CD4-positive, CD25-positive, alpha-beta regulatory T cell (primary cell): ENCODE measurements at regions not wholly inside any gene's neighbourhood (a gene's known extent, or its start where the extent isn't known, plus 50 kb on each side); places are given as distances from the start of the nearest gene placed in this dataset.

Experiments used
- ATAC-seq, 2 donors: fragments of 150-1000 bp; cut with Tn5 transposase; one replicate each; pipeline ENCODE4 v1.10.0; 2021; ENCODE audit warnings: low read depth in 2 of 2, moderate number of reproducible peaks in 2 of 2, moderate library complexity in 1 of 2
- DNase-seq, 3 donors: peaks; one replicate each; pipeline versions ENCODE4 v3.0.0 to v3.0.0-alpha.2; 2012 to 2022; ENCODE audit warnings: mixed read lengths in 1 of 3
- H3K27ac ChIP-seq: one replicate; pipeline ENCODE4 v1.7.0; 2013; ENCODE audit warnings: mild to moderate bottlenecking, low read length; ENCODE audit not compliant: insufficient read depth, poor library complexity, severe bottlenecking
- H3K27me3 ChIP-seq: one replicate; pipeline ENCODE4 v1.7.0; 2013; ENCODE audit warnings: low read length; ENCODE audit not compliant: control insufficient read depth, insufficient read depth
- H3K36me3 ChIP-seq: one replicate; pipeline ENCODE4 v1.7.0; 2013; ENCODE audit warnings: mild to moderate bottlenecking, low read length, moderate library complexity; ENCODE audit not compliant: control insufficient read depth, insufficient read depth
- H3K4me1 ChIP-seq: 2 replicates; pipeline ENCODE4 v1.7.0; 2013; ENCODE audit warnings: mild to moderate bottlenecking, low read length; ENCODE audit not compliant: insufficient read depth, control insufficient read depth, poor library complexity, severe bottlenecking
- H3K4me3 ChIP-seq: one replicate; pipeline ENCODE4 v1.7.0; 2013; ENCODE audit warnings: low read depth, mild to moderate bottlenecking, low read length, moderate library complexity
- H3K9me3 ChIP-seq, 2 experiments: 1 replicate in 1 of 2; 2 replicates in 1 of 2; pipeline ENCODE4 v1.7.0; 2013; ENCODE audit warnings: low read length in 2 of 2, mild to moderate bottlenecking in 1 of 2, moderate library complexity in 1 of 2; ENCODE audit not compliant: control insufficient read depth in 2 of 2
- H3K27ac Mint-ChIP-seq, 3 donors: one replicate each; pipeline ENCODE4 v1.8.0; 2020 to 2022; ENCODE audit warnings: mild to moderate bottlenecking in 3 of 3, mixed read lengths in 3 of 3, moderate library complexity in 2 of 3
- H3K27me3 Mint-ChIP-seq: one replicate; pipeline ENCODE4 v1.8.0; 2022; ENCODE audit warnings: mild to moderate bottlenecking, mixed read lengths
- H3K36me3 Mint-ChIP-seq: one replicate; pipeline ENCODE4 v1.8.0; 2020; ENCODE audit warnings: mixed read lengths
- H3K4me1 Mint-ChIP-seq, 4 donors: one replicate each; pipeline ENCODE4 v1.8.0; 2020 to 2022; ENCODE audit warnings: mixed read lengths in 4 of 4, mild to moderate bottlenecking in 1 of 4
- H3K4me3 Mint-ChIP-seq, 4 donors: one replicate each; pipeline ENCODE4 v1.8.0; 2020 to 2022; ENCODE audit warnings: mild to moderate bottlenecking in 4 of 4, mixed read lengths in 4 of 4, moderate library complexity in 3 of 4
- H3K9me3 Mint-ChIP-seq, 7 donors: one replicate each; pipeline ENCODE4 v1.8.0; 2020 to 2022; ENCODE audit warnings: mixed read lengths in 7 of 7, mild to moderate bottlenecking in 3 of 7, moderate library complexity in 2 of 7

DNA sequence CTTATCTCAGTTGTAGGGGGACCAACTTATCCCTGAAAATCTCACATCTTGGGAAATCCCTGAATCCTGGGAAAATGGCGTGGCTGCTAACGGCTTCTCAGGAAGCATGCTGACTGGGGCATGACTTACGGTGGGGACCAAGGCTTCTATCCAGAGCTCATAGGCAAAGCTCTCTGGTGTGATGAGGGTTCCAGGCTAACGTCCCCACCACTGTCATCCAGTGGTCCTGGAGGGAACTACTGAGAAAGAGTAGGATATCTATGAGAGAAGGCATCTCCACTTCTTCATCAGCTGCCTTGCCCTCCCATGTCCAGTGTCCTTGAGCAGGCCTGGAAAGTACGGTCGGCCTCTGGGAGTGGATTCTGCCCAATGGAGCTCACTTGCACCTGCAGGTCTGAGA is 210.4 kb upstream of the B3GAT1 start:
- no peaks in the 10 kb centered on the region for H3K9me3 ChIP-seq
- no peaks in the 10 kb centered on the region for H3K36me3 ChIP-seq
- H3K4me1 ChIP-seq: no peaks in the 10 kb centered on the region
- Mint-ChIP-seq H3K4me1 (no peaks in the 10 kb centered on the region), H3K27me3 (peaks cover 11% of the 10 kb centered on the region), H3K36me3 (no peaks in the 10 kb centered on the region), H3K9me3 (no peaks in the 10 kb centered on the region), H3K27ac (no peak overlapping the region), H3K4me3 (no peak overlapping the region)
- DNase-seq (no peak), ATAC-seq (no peak)
- H3K27ac ChIP-seq: no peak overlapping the region
- no peak overlapping the region for H3K4me3 ChIP-seq
- no peaks in the 10 kb centered on the region for H3K27me3 ChIP-seq

DNA sequence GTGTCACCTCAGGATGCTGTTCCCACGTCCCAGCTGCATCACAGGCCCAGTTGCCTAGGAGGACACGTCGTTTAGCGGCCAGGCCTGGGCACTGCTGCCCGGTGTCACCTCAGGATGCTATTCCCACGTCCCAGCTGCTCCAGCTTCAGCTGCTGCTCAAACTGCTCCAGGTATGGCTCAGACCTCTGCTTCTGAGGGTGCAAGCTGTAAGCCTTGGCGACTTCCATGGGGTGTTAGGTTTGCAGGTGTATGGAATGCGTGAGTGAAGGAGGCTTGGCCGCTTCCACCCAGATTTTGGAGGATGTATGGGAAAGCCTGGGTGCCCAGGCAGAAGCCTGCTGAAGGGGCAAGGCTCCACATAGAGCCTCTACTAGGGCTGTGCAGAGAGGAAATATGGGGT is 205.3 kb upstream of the B3GAT1 start:
- DNase-seq (no peak), ATAC-seq (no peak)
- H3K4me1 Mint-ChIP-seq: no peaks in the 10 kb centered on the region
- no peaks in the 10 kb centered on the region for H3K36me3 ChIP-seq
- no peak overlapping the region for H3K27ac Mint-ChIP-seq
- H3K27ac ChIP-seq: no peak overlapping the region
- H3K4me1 ChIP-seq: no peaks in the 10 kb centered on the region
- H3K4me3 Mint-ChIP-seq: no peak overlapping the region
- no peak overlapping the region for H3K4me3 ChIP-seq
- H3K27me3 ChIP-seq: no peaks in the 10 kb centered on the region
- H3K9me3 Mint-ChIP-seq: peaks cover 0 to 1% (median 0%) of the 10 kb centered on the region in 7 donors
- peaks cover 5% of the 10 kb centered on the region for H3K27me3 Mint-ChIP-seq
- H3K36me3 Mint-ChIP-seq: no peaks in the 10 kb centered on the region
- H3K9me3 ChIP-seq: no peaks in the 10 kb centered on the region

DNA sequence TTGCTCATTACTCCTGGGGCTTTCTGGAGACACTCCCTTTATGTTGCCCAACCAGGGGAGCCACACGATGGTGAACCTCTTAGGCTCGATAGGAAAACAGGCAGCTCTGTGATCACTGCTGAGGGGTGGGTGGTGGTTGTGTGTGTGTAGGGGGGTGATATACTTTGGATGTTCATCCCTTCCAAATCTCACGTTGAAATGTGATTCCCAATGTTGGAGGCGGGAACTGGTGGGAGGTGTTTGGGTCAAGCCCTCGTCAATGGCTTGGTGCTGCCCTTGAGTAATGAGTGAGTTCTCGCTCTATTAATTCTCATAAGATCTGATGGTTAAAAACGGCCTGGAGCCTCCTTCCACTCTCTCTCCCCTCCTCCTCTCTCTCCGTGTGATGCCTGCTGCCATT is 204.0 kb upstream of the B3GAT1 start:
- Mint-ChIP-seq H3K4me1 (no peaks in the 10 kb centered on the region), H3K36me3 (no peaks in the 10 kb centered on the region), H3K27ac (no peak overlapping the region), H3K27me3 (peaks cover 5% of the 10 kb centered on the region), H3K9me3 (peaks cover 0 to 1% (median 0%) of the 10 kb centered on the region in 7 donors), H3K4me3 (no peak overlapping the region)
- no peaks in the 10 kb centered on the region for H3K9me3 ChIP-seq
- no peaks in the 10 kb centered on the region for H3K27me3 ChIP-seq
- no peak overlapping the region for H3K27ac ChIP-seq
- H3K4me3 ChIP-seq: no peak overlapping the region
- no peak for ATAC-seq
- no peaks in the 10 kb centered on the region for H3K36me3 ChIP-seq
- DNase-seq: no peak
- no peaks in the 10 kb centered on the region for H3K4me1 ChIP-seq

DNA sequence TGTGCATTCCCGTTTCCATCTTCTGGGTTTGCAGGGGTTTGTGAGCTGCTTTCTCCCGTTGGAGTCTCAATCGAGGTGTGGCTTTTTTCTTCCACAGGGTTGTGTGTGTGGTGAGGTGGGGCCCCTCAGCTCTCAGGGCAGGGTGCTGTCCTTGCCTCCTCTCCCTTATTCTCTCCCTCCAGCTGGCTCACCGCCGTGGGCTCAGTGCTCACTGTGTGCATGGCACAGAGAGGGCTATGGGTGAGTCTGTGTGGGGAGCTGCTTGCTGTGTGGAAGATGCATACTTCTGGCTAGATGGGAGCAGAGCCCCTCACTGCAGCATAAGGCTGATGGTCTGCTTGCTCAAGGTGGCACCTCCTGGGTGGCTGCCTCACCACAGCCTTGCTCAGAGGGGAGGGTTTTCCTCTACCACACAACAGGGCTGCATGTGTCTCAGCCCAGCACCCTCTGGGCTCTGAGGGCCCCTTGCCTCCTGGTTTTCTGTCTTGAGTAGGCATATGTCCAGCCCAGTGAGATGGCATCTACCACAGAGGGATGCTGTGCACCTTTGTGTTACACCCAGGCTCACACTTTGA is 203.1 kb upstream of the B3GAT1 start:
- H3K9me3 ChIP-seq: no peaks in the 10 kb centered on the region
- Mint-ChIP-seq H3K4me3 (no peak overlapping the region), H3K9me3 (peaks cover 0 to 1% (median 0%) of the 10 kb centered on the region in 7 donors), H3K27ac (no peak overlapping the region), H3K4me1 (no peaks in the 10 kb centered on the region), H3K36me3 (no peaks in the 10 kb centered on the region), H3K27me3 (peaks cover 5% of the 10 kb centered on the region)
- DNase-seq (no peak), ATAC-seq (no peak)
- no peaks in the 10 kb centered on the region for H3K27me3 ChIP-seq
- no peaks in the 10 kb centered on the region for H3K4me1 ChIP-seq
- no peaks in the 10 kb centered on the region for H3K36me3 ChIP-seq
- no peak overlapping the region for H3K27ac ChIP-seq
- H3K4me3 ChIP-seq: no peak overlapping the region

DNA sequence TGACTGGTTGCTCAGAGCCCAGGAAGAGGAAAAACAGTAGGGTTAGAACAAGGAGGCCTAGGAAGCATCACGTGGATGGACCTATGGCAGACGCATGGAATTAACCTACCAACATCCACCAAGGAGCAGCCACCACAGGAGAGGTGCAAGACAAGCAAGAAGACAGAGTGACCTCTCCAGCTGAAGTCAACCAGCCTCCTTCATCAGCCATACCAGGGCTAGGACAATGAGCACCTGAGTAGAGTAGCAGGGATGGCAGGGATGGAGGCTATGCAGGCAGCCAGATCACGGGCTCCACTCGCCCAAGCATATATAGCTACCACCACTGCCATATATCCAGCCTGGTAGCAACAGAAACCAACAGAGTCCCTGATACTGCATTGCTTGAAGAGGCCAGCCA is 202.1 kb upstream of the B3GAT1 start:
- no peaks in the 10 kb centered on the region for H3K9me3 ChIP-seq
- H3K4me1 ChIP-seq: no peaks in the 10 kb centered on the region
- Mint-ChIP-seq H3K4me3 (no peak overlapping the region), H3K36me3 (no peaks in the 10 kb centered on the region), H3K9me3 (peaks cover 0 to 1% (median 0%) of the 10 kb centered on the region in 7 donors), H3K4me1 (no peaks in the 10 kb centered on the region), H3K27me3 (no peaks in the 10 kb centered on the region), H3K27ac (no peak overlapping the region)
- no peak for DNase-seq
- no peak for ATAC-seq
- no peaks in the 10 kb centered on the region for H3K36me3 ChIP-seq
- H3K27ac ChIP-seq: no peak overlapping the region
- H3K27me3 ChIP-seq: no peaks in the 10 kb centered on the region
- H3K4me3 ChIP-seq: no peak overlapping the region

DNA sequence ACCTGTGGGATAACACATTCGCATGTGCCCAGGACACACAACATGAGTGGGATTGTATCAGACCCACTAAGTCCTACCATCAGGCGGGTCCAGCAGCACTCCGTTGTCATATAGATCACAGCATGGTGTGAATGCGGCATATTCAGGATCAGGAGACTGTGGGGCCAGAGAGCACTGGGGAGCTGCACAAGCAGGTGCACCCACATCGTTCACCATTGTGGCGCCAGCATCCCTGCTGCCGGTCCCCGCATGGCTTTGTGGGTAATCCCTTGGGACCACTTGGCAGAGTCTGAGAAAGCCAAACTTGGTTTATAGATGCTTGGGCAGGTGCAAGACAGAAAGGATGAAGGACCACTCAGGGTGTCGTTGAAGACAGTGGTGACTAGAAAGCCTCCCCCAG is 201.6 kb upstream of the B3GAT1 start:
- Mint-ChIP-seq H3K27me3 (no peaks in the 10 kb centered on the region), H3K36me3 (no peaks in the 10 kb centered on the region), H3K4me3 (no peak overlapping the region), H3K27ac (no peak overlapping the region), H3K9me3 (peaks cover 0 to 1% (median 0%) of the 10 kb centered on the region in 7 donors), H3K4me1 (no peaks in the 10 kb centered on the region)
- H3K27me3 ChIP-seq: no peaks in the 10 kb centered on the region
- H3K9me3 ChIP-seq: no peaks in the 10 kb centered on the region
- no peak overlapping the region for H3K27ac ChIP-seq
- H3K4me3 ChIP-seq: no peak overlapping the region
- H3K36me3 ChIP-seq: no peaks in the 10 kb centered on the region
- ATAC-seq (no peak), DNase-seq (no peak)
- no peaks in the 10 kb centered on the region for H3K4me1 ChIP-seq

DNA sequence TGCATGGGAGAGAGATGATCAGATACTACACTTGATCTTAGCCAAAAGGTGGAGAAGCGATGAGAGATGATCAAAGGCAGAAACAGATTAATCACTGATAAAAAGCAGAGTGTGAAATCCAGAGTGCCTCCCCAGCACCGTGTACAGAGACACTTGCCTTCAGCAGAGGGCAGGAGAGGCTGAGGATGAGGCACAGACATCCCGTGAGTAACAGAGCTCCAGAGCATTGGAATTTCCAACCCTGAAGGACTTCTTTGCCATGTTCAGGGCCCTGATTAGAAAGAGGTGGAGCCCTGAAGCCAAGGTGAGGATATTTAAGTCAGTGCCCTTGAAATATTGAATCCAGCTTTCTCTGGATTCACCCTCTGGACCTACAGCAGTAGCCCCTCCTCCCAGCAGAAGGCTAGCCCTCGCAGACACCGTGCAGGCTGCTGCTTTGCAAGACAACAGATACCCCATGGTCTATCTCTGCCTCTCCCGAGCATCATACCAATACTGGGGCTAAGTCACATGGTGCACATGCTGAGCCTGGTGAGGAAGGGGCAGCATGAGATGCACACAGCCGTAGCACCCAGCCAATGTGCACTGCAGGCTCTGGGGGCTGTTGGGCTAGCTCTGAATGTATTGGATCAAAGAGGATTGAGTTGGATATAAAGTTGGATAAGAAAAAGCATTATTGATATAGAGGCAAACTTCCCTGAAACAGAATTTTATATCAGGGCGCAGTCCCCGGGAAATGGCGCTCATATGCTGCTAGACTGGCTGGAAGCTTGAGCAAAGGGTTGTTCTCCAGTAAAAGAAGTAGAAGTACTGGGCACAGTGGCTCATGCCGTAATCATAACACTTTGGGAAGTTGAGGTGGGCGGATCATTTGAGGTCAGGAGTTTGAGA is 200.3 kb upstream of the B3GAT1 start:
- Mint-ChIP-seq H3K4me3 (no peak overlapping the region), H3K4me1 (no peaks in the 10 kb centered on the region), H3K9me3 (peaks cover 0 to 4% (median 0%) of the 10 kb centered on the region in 7 donors), H3K27ac (no peak overlapping the region), H3K27me3 (no peaks in the 10 kb centered on the region), H3K36me3 (no peaks in the 10 kb centered on the region)
- H3K4me3 ChIP-seq: no peak overlapping the region
- no peak overlapping the region for H3K27ac ChIP-seq
- H3K9me3 ChIP-seq: no peaks in the 10 kb centered on the region
- no peaks in the 10 kb centered on the region for H3K36me3 ChIP-seq
- no peak for DNase-seq
- ATAC-seq: no peak
- H3K27me3 ChIP-seq: no peaks in the 10 kb centered on the region
- H3K4me1 ChIP-seq: no peaks in the 10 kb centered on the region

DNA sequence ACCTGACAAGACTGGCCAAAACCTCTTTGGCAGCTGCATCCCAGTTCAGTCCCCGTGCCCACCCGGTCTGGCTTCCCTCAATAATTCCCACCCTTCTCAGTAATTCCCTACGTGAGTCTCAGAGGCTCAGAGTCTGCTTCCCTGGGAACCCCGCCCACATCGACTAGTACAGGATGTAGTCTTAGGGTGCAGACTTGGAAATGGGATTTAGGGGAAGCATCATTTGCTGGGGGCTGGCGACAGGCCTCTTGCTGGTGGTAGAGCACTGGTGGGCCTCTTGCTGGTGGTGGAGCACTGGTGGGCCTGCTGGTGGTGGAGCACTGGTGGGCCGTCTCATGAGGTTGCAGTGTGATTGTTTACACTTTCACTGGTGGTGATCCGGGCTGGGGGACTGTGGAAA is 199.5 kb upstream of the B3GAT1 start:
- Histone ChIP-seq H3K4me1 (no peaks in the 10 kb centered on the region), H3K9me3 (no peaks in the 10 kb centered on the region), H3K36me3 (no peaks in the 10 kb centered on the region), H3K4me3 (no peak overlapping the region), H3K27ac (no peak overlapping the region), H3K27me3 (no peaks in the 10 kb centered on the region)
- no peaks in the 10 kb centered on the region for H3K36me3 Mint-ChIP-seq
- no peaks in the 10 kb centered on the region for H3K27me3 Mint-ChIP-seq
- ATAC-seq (no peak), DNase-seq (no peak)
- H3K27ac Mint-ChIP-seq: no peak overlapping the region
- H3K4me1 Mint-ChIP-seq: no peaks in the 10 kb centered on the region
- H3K9me3 Mint-ChIP-seq: peaks cover 0 to 4% (median 0%) of the 10 kb centered on the region in 7 donors
- no peak overlapping the region for H3K4me3 Mint-ChIP-seq
